WERI-Rb-1 (cell line): ENCODE measurements at regions not wholly inside any gene's neighbourhood (a gene's known extent, or its start where the extent isn't known, plus 50 kb on each side); places are given as distances from the start of the nearest gene placed in this dataset.

Experiments
- DNase-seq: peaks from one replicate; pipeline ENCODE4 v3.0.0-alpha.2; 2020
- H3K27ac ChIP-seq: fragments of 250-450 bp; sonication (Bioruptor Pico); 2 replicates; pipeline ENCODE4 v1.5.1; 2020; ENCODE audit warnings: mild to moderate bottlenecking, moderate library complexity
- H3K27me3 ChIP-seq: fragments of 250-450 bp; sonication (Bioruptor Pico); 2 replicates; pipeline ENCODE4 v1.5.1; 2021; ENCODE audit warnings: mild to moderate bottlenecking, low read depth, moderate library complexity; ENCODE audit not compliant: insufficient read depth, severe bottlenecking
- H3K36me3 ChIP-seq: fragments of 250-450 bp; sonication (Bioruptor Pico); 2 replicates; pipeline ENCODE4 v1.5.1; 2020; ENCODE audit warnings: mild to moderate bottlenecking, moderate library complexity
- H3K4me3 ChIP-seq: 2 replicates; pipeline ENCODE4 v1.5.1; 2011; ENCODE audit warnings: low read depth, mild to moderate bottlenecking, control low read depth, low read length
- H3K9me3 ChIP-seq: fragments of 250-450 bp; sonication (Bioruptor Pico); 2 replicates; pipeline ENCODE4 v1.5.1; 2021; ENCODE audit warnings: mild to moderate bottlenecking, moderate library complexity; ENCODE audit not compliant: severe bottlenecking
- CTCF ChIP-seq: IDR thresholded peaks from 2 replicates; pipeline ENCODE4 v1.5.1; 2011; ENCODE audit warnings: low read depth, mild to moderate bottlenecking, control low read depth, inconsistent platforms, low read length

- no peaks in the 10 kb centered on the region for H3K27me3 ChIP-seq
- TF ChIP-seq CTCF: no peak
- no peaks in the 10 kb centered on the region for H3K9me3 ChIP-seq
- H3K36me3 ChIP-seq: no peaks in the 10 kb centered on the region
- no peak overlapping the region for H3K4me3 ChIP-seq
- no peak overlapping the region for H3K27ac ChIP-seq
- DNase-seq: no peak
Measured at GRCh38 chr3:76864355-76864754, 175.5 kb upstream of the ROBO2 start.

DNA sequence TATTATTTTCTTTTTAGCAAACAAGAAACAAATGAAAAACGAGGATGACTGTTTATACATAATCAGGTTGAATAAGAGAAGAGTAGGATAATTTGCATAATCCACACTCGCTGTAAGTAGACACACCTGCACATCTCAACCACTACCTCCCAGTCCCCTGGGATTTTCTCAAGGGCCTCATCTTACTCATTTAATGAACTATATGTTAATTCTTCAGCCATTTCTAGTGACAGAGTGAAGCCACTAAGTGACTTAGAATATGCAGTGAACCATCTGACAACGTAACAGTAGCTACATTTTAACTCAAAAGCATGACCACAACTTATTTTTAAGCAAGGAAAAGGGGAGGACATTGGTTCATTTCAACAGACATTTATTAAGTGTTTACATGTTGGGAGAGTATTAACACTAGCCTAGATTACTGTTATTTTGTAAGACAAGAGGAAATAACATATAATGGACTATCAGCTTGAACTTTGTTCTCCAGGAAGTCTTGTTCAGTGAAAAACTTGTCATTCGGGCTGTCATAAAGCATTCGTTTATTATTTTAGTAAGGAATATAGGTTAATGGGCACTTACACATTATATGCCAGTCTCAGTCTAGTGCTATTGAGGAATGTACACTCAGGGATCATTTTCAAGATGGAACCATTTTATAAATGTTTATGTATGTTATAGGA, 173.0 kb upstream of the ROBO2 start:
- Histone ChIP-seq H3K4me3 (no peak overlapping the region), H3K36me3 (no peaks in the 10 kb centered on the region), H3K9me3 (no peaks in the 10 kb centered on the region), H3K27me3 (no peaks in the 10 kb centered on the region), H3K27ac (no peak overlapping the region)
- TF ChIP-seq CTCF: no peak
- DNase-seq: no peak

DNA sequence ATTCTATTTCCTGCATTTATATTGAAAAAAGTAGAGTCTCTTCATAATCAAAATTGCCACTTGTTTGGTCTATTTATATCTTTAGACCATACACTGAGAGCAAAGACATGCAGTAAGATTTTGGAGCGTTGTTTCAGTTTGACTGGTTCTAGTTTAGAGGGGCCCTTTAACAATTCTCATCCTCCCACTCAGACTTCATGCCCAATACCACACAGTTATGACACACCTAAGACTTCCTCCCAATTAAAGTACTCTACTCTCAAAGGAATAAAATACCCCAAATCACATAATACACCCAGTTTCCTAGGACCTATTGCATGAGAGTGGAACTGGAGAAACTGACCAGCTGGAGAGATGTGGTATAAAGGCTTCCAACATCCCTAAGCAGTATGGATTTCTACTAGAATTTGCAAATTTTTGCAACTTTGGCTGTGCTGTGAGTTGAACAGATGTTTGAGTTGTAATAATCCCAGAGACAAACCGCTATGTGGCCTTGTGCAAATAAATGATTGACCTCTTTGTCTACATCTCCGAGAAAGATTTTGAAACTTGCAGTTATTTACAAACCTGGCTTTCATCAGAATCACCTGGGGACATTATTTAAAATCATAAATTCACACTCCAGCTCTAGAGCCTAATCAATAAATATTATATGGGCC, 170.0 kb upstream of the ROBO2 start:
- no peak overlapping the region for H3K4me3 ChIP-seq
- no peak overlapping the region for H3K27ac ChIP-seq
- H3K36me3 ChIP-seq: no peaks in the 10 kb centered on the region
- no peak for TF ChIP-seq CTCF
- no peaks in the 10 kb centered on the region for H3K27me3 ChIP-seq
- no peaks in the 10 kb centered on the region for H3K9me3 ChIP-seq
- DNase-seq: no peak

DNA sequence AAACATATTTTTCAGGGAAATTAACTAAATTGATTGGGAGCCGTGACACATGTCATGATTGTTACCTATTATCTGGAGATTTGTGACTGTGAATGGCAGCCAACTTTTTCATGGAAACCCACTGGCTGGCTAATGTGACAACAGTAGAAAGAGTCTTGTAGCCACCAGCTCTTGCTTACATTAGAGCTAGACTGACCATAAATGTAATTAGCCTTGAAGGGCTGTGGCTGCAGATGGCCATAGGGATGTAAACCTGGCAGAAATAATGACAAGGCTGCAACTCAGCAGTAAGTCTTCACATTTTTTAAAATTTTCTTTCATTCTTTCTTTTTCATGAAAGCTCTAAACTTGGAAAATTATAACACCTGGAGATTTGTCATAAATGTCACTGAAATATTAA, 168.2 kb upstream of the ROBO2 start:
- Histone ChIP-seq H3K4me3 (no peak overlapping the region), H3K27ac (no peak overlapping the region), H3K27me3 (no peaks in the 10 kb centered on the region), H3K9me3 (no peaks in the 10 kb centered on the region), H3K36me3 (no peaks in the 10 kb centered on the region)
- TF ChIP-seq CTCF: no peak
- DNase-seq: no peak

DNA sequence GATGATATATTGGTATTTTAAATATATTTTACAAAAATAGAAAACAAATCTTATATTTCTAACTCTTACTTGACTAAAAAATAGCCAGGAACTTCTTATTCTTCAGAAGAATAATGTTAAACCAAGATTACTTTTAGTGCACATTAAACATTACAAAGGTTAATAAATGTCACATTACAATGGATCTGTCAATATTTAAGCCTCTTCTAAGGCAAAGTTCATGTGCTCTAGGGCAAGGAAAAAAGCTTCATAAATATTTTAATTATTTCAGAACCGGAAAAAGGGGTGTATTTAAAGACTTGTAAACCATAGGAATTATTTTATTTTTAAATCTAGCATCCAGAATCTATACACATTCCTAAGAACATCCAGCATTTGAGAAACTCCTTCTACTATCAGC, 166.9 kb upstream of the ROBO2 start:
- H3K9me3 ChIP-seq: no peaks in the 10 kb centered on the region

More for the DNA sequence above, 166.9 kb upstream of the ROBO2 start:
- TF ChIP-seq CTCF: no peak
- Histone ChIP-seq H3K4me3 (no peak overlapping the region), H3K27me3 (no peaks in the 10 kb centered on the region), H3K36me3 (no peaks in the 10 kb centered on the region), H3K27ac (no peak overlapping the region)
- no peak for DNase-seq
